Suprapubic skin (tissue), 4 donors: ENCODE measurements at regions not wholly inside any gene's neighbourhood (a gene's known extent, or its start where the extent isn't known, plus 50 kb on each side); places are given as distances from the start of the nearest gene placed in this dataset.

Experiments used
- POLR2A ChIP-seq, 2 donors: fragments of 450-650 bp; IDR thresholded peaks; one replicate each; pipeline ENCODE4 v1.6.1; 2017; ENCODE audit warnings: antibody characterized with exemption in 2 of 2, mild to moderate bottlenecking in 2 of 2, moderate library complexity in 2 of 2
- POLR2AphosphoS5 ChIP-seq, 3 donors: sonication (generic); formaldehyde crosslinking; IDR thresholded peaks; one replicate each; pipeline ENCODE4 v1.6.1; 2017; ENCODE audit warnings: antibody characterized with exemption in 3 of 3
- TF ChIP-seq, protein P1 (sequence below), 2 donors: fragments of 200-600 bp in 1 of 2; fragments of 450-650 bp in 1 of 2; sonication (generic) in 1 of 2; IDR thresholded peaks; one replicate each; pipeline ENCODE4 v1.5.1; 2016 to 2019; ENCODE audit warnings: antibody characterized with exemption in 2 of 2, mild to moderate bottlenecking in 1 of 2, moderate library complexity in 1 of 2

DNA sequence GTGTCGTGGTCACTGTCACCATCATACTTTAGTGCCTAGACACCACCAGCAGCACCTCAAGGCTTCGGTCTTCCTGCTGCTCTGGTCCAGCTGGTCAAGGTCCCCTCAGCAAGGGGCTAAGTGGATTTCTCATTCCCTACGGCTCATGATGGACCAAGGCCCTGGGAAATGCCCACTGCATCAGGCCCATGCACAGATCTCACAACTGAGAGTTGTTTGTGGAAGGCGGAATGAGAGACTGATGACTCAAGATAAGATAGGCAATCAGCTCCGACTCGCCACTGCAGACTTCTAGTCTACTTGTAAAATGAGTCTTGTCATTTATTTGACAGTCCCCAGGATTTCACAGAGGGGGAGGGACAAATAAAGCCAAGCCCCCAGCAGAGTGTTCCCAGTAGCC is 108.4 kb upstream of the TBX20 start:
- TF ChIP-seq, protein P1, sequence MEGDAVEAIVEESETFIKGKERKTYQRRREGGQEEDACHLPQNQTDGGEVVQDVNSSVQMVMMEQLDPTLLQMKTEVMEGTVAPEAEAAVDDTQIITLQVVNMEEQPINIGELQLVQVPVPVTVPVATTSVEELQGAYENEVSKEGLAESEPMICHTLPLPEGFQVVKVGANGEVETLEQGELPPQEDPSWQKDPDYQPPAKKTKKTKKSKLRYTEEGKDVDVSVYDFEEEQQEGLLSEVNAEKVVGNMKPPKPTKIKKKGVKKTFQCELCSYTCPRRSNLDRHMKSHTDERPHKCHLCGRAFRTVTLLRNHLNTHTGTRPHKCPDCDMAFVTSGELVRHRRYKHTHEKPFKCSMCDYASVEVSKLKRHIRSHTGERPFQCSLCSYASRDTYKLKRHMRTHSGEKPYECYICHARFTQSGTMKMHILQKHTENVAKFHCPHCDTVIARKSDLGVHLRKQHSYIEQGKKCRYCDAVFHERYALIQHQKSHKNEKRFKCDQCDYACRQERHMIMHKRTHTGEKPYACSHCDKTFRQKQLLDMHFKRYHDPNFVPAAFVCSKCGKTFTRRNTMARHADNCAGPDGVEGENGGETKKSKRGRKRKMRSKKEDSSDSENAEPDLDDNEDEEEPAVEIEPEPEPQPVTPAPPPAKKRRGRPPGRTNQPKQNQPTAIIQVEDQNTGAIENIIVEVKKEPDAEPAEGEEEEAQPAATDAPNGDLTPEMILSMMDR (IDR thresholded peaks at IDR 0.05): no peak
- TF ChIP-seq POLR2AphosphoS5 (IDR thresholded peaks at IDR 0.05) (no peak), POLR2A (IDR thresholded peaks at IDR 0.05) (no peak)
